ENCODE measurements at regions not wholly inside any gene's neighbourhood (a gene's known extent, or its start where the extent isn't known, plus 50 kb on each side); places are given as distances from the start of the nearest gene placed in this dataset.

DNA sequence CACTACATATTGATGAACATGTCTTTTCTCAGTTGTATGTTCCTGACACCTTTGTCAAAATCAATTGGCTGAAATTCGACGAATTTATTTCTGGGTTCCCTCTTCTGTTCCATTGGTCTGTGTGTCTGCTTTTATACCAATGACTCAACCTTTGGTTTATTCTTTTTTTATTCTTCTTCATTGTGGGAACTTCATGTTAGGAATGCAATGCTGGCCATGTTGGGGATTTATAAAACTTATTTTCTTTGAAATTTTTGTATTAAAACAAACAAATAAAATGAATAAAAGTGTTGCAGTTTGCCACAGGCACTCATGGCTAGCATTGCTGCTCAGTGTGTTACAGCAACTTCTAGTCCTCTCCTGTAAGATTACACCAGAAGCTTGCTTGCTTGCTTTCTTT, 287.8 kb downstream of the DUSP10 start:
- TF ChIP-seq ZFP3 (CRISPR knock-in tag; IDR thresholded peaks at IDR 0.05) = no peak
- TF ChIP-seq RARB (CRISPR knock-in tag; IDR thresholded peaks at IDR 0.05) = no peak
- TF ChIP-seq PATZ1 (CRISPR knock-in tag; IDR thresholded peaks at IDR 0.05; ENCODE audit: borderline replicate concordance) = no peak
- TF ChIP-seq ZNF8 (CRISPR knock-in tag; IDR thresholded peaks at IDR 0.05) = no peak
- no peak for TF ChIP-seq CSRNP3 (CRISPR knock-in tag; IDR thresholded peaks at IDR 0.05)
- no peak for TF ChIP-seq ZFP30 (CRISPR knock-in tag; IDR thresholded peaks at IDR 0.05)
- TF ChIP-seq CREB5 (CRISPR knock-in tag; IDR thresholded peaks at IDR 0.05; ENCODE audit: low read depth) = no peak
- TF ChIP-seq POU6F1 (CRISPR knock-in tag; IDR thresholded peaks at IDR 0.05; ENCODE audit: borderline replicate concordance, low read depth) = no peak
- TF ChIP-seq ZNF565 (CRISPR knock-in tag; conservative IDR thresholded peaks at IDR 0.05; ENCODE audit: low read depth) = no peak
